ENCODE measurements at regions not wholly inside any gene's neighbourhood (a gene's known extent, or its start where the extent isn't known, plus 50 kb on each side); places are given as distances from the start of the nearest gene placed in this dataset.

GRCh38 chr11:109864151-109864661, 229.0 kb upstream of the ZC3H12C start:
- TF ChIP-seq CTCF (conservative IDR thresholded peaks at IDR 0.05; ENCODE audit: low read depth in 2 of 2) (no peak), REST (IDR thresholded peaks at IDR 0.05; ENCODE audit: unreplicated experiment) (no peak), EZH2 (IDR thresholded peaks at IDR 0.05; ENCODE audit: low read depth, unreplicated experiment) (no peak), STAT1 (IDR thresholded peaks at IDR 0.05; ENCODE audit: unreplicated experiment) (no peak), POLR2AphosphoS5 (IDR thresholded peaks at IDR 0.05; ENCODE audit: low read depth) (no peak), EZH2phosphoT487 (IDR thresholded peaks at IDR 0.05; ENCODE audit: unreplicated experiment) (no peak), CREB1 (CRISPR knock-in tag; IDR thresholded peaks at IDR 0.05; ENCODE audit: low read depth) (no peak), JUNB (IDR thresholded peaks at IDR 0.05; ENCODE audit: unreplicated experiment) (no peak), ZNF114 (CRISPR knock-in tag; IDR thresholded peaks at IDR 0.05) (no peak)
